HepG2 (cell line): ENCODE measurements at regions not wholly inside any gene's neighbourhood (a gene's known extent, or its start where the extent isn't known, plus 50 kb on each side); places are given as distances from the start of the nearest gene placed in this dataset.

Experiments used
- CBX5 ChIP-seq: sonication (generic); formaldehyde crosslinking; IDR thresholded peaks from 2 replicates; pipeline ENCODE4 v1.4.0; 2020; ENCODE audit warnings: missing genetic modification reagents, borderline replicate concordance
- NKX3-1 ChIP-seq: sonication (generic); formaldehyde crosslinking; IDR thresholded peaks from 2 replicates; pipeline ENCODE4 v1.5.0; 2020; ENCODE audit warnings: missing genetic modification reagents
- RBFOX2 ChIP-seq: fragments of 200-400 bp; formaldehyde crosslinking; IDR thresholded peaks from 2 replicates; pipeline ENCODE4 v1.6.1; 2017; ENCODE audit warnings: low read depth, mild to moderate bottlenecking, low read length
- SIX1 ChIP-seq: sonication (generic); formaldehyde crosslinking; IDR thresholded peaks from 2 replicates; pipeline ENCODE4 v1.4.0; 2020; ENCODE audit warnings: missing genetic modification reagents, borderline replicate concordance
- SKIL ChIP-seq: sonication (generic); formaldehyde crosslinking; IDR thresholded peaks from 2 replicates; pipeline ENCODE4 v1.8.0; 2022; ENCODE audit warnings: missing genetic modification reagents, mild to moderate bottlenecking, moderate library complexity, borderline replicate concordance
- SMAD3 ChIP-seq: sonication (generic); formaldehyde crosslinking; IDR thresholded peaks from 2 replicates; pipeline ENCODE4 v1.4.0; 2020; ENCODE audit warnings: missing genetic modification reagents
- ZBTB40 ChIP-seq, 2 experiments: fragments of 450-650 bp in 1 of 2; sonication (generic) in 1 of 2; formaldehyde crosslinking in 1 of 2; IDR thresholded peaks; 2 replicates each; pipeline versions ENCODE4 v1.6.1 to v1.8.0; 2016 to 2022; ENCODE audit warnings: antibody characterized with exemption in 1 of 2, mild to moderate bottlenecking in 1 of 2, missing genetic modification reagents in 1 of 2
- ZNF703 ChIP-seq: sonication (generic); formaldehyde crosslinking; IDR thresholded peaks from 2 replicates; pipeline ENCODE4 v1.5.1; 2020; ENCODE audit warnings: missing genetic modification reagents, mild to moderate bottlenecking, moderate library complexity, borderline replicate concordance

- TF ChIP-seq NKX3-1 = no peak
- no peak for TF ChIP-seq CBX5
- TF ChIP-seq SKIL (CRISPR knock-in tag) = no peak
- TF ChIP-seq RBFOX2 = no peak
- TF ChIP-seq SMAD3 (CRISPR knock-in tag) = no peak
- TF ChIP-seq ZBTB40 (IDR thresholded peaks at IDR 0.05) = no peak
- no peak for TF ChIP-seq ZBTB40 (CRISPR knock-in tag; IDR thresholded peaks at IDR 0.05)
- TF ChIP-seq ZNF703 = no peak
- TF ChIP-seq SIX1 (CRISPR knock-in tag) = no peak
- TF ChIP-seq, all 625 proteins: peak for 0
Observed at GRCh38 chr2:16363581-16363980, 302.1 kb downstream of the CYRIA start (continued).
